ENCODE measurements at regions not wholly inside any gene's neighbourhood (a gene's known extent, or its start where the extent isn't known, plus 50 kb on each side); places are given as distances from the start of the nearest gene placed in this dataset.

DNA sequence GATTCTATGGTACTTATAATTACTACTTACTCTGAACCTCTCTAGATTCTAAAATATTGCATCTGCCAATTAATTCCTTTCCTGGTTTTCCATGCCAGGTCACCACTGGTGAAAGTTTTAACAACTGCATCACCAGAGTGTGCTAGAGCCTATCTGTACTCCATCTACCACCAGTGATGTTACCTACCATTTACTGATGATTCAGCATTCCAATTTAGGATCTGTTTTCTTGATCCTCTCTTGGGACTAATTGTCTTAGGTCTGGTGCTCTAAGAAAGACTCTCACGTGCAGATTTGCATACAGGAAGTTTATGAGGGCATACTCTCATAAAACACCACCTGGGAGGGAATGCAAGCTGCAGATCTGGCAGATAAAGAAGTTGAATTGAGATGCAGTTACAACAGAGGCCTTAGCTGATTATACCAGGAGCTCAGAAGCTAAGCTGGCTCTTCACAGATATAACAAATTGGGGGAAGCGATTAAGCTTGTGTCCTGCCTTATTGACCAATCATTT, 347.6 kb upstream of the VRK2 start:
- TF ChIP-seq RBBP5 (IDR thresholded peaks at IDR 0.05; ENCODE audit: borderline replicate concordance, low read depth, low read length) = no peak
- no peak for TF ChIP-seq SAP30 (IDR thresholded peaks at IDR 0.05; ENCODE audit: insufficient read depth, insufficient replicate concordance, low read length)
- no peak for TF ChIP-seq TCF12 (IDR thresholded peaks at IDR 0.05; ENCODE audit: low read depth, low read length)
- no peak for TF ChIP-seq SP2 (IDR thresholded peaks at IDR 0.05; ENCODE audit: low read length)
- TF ChIP-seq SRF (IDR thresholded peaks at IDR 0.05; ENCODE audit: low read depth, low read length) = no peak
- no peak for TF ChIP-seq BACH1 (IDR thresholded peaks at IDR 0.05; ENCODE audit: low read length)
- TF ChIP-seq SIRT6 (IDR thresholded peaks at IDR 0.05; ENCODE audit: low read length) = no peak
- no peak for TF ChIP-seq SUZ12 (IDR thresholded peaks at IDR 0.05; ENCODE audit: low read length)
- TF ChIP-seq, protein P1, sequence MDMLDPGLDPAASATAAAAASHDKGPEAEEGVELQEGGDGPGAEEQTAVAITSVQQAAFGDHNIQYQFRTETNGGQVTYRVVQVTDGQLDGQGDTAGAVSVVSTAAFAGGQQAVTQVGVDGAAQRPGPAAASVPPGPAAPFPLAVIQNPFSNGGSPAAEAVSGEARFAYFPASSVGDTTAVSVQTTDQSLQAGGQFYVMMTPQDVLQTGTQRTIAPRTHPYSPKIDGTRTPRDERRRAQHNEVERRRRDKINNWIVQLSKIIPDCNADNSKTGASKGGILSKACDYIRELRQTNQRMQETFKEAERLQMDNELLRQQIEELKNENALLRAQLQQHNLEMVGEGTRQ (IDR thresholded peaks at IDR 0.05; ENCODE audit: low read length) = no peak
- no peak overlapping the region for H2BK15ac ChIP-seq (ENCODE audit: low read length)
- no peak overlapping the region for H3K18ac ChIP-seq (ENCODE audit: extremely low read depth, low read length)
- no peaks in the 10 kb centered on the region for H3K27me3 ChIP-seq (replicated peaks in 1 of 4; ENCODE audit: control insufficient read depth in 3 of 4, extremely low read depth in 1 of 4, insufficient read depth in 3 of 4, low read length in 3 of 4)
- H3K9ac ChIP-seq (replicated peaks in 1 of 4; ENCODE audit: extremely low read depth in 1 of 4, low read depth in 3 of 4, low read length in 3 of 4) = no peak overlapping the region
- no peak overlapping the region; the same call in 1 of the 2 replicates for H2BK5ac ChIP-seq (ENCODE audit: low read depth, low read length)
- H4K5ac ChIP-seq (ENCODE audit: insufficient read length, low read depth, low read length) = no peak overlapping the region
- no peak overlapping the region for H4K8ac ChIP-seq (ENCODE audit: extremely low read depth, insufficient read depth, low read length)
- no peak overlapping the region for H3K27ac ChIP-seq (ENCODE audit: low read depth, low read length)
- no peaks in the 10 kb centered on the region for H3K79me1 ChIP-seq (ENCODE audit: low read depth, low read length)
- H3K36me3 ChIP-seq (ENCODE audit: control insufficient read depth in 2 of 4, insufficient read depth in 4 of 4, low read length in 3 of 4) = no peaks in the 10 kb centered on the region; a peak in 1 of 8 replicates
- no peaks in the 10 kb centered on the region for H3K23me2 ChIP-seq (ENCODE audit: low read depth, low read length)
- no peak overlapping the region for H2AFZ ChIP-seq (ENCODE audit: low read length)
- H2BK20ac ChIP-seq (ENCODE audit: low read length) = no peak overlapping the region
- no peak overlapping the region for H3K4ac ChIP-seq (replicated peaks; ENCODE audit: insufficient read length, low read depth, low read length)
- POLR2A ChIA-PET (ENCODE audit: partially characterized antibody) = no interaction called here
- H3K23ac ChIP-seq (ENCODE audit: insufficient read length) = no peak overlapping the region
- 72% methylated on average over 2 of the region's 2 CpGs; no CpG with 5 or more reads in 1 of the 2 experiments for WGBS, 2 experiments (ENCODE audit: extremely low coverage in 1 of 2, insufficient coverage in 1 of 2, insufficient read length in 1 of 2, insufficient replicate concordance in 2 of 2, low coverage in 1 of 2, low lambda C conversion rate in 2 of 2, missing lambda C conversion rate in 1 of 2)
- H4K20me1 ChIP-seq (replicated peaks in 1 of 2; ENCODE audit: control insufficient read depth in 1 of 2, insufficient read depth in 2 of 2, low read length in 2 of 2) = no peaks in the 10 kb centered on the region
- no peak overlapping the region for H2BK120ac ChIP-seq (replicated peaks; ENCODE audit: low read depth, low read length)
- CTCF ChIA-PET (ENCODE audit: partially characterized antibody) = interaction anchor here (0.9 to 1.3 kb wide), 3 partner anchors 9 to 201 kb away, joined by 3 read pairs; no protein-coding TSS in a partner anchor
- H3K4me1 ChIP-seq (replicated peaks in 1 of 4; ENCODE audit: control insufficient read depth in 3 of 4, insufficient read depth in 4 of 4, low read length in 3 of 4) = peaks cover 0 to 4% (median 3%) of the 10 kb centered on the region in 4 experiments; a peak in 3 of 7 replicates
- H4K91ac ChIP-seq (replicated peaks; ENCODE audit: insufficient read length, low read length) = no peak overlapping the region
- H3K14ac ChIP-seq (ENCODE audit: insufficient read length) = no peak overlapping the region
- no peak overlapping the region for H3K4me2 ChIP-seq (ENCODE audit: insufficient read depth in 1 of 2, low read depth in 2 of 2, low read length in 2 of 2)
- no peak for DNase-seq (ENCODE audit: low read depth in 1 of 2, low spot score in 2 of 2)
- no peaks in the 10 kb centered on the region for H3K79me2 ChIP-seq (ENCODE audit: control insufficient read depth in 1 of 2, insufficient read depth in 2 of 2, low read length in 2 of 2)
- H2AK5ac ChIP-seq (ENCODE audit: low read depth, low read length) = no peak overlapping the region
- no peak overlapping the region for H3K56ac ChIP-seq (replicated peaks; ENCODE audit: insufficient read length, low read depth, low read length)
- no peak overlapping the region for H3K4me3 ChIP-seq (ENCODE audit: extremely low read depth in 1 of 4, insufficient read depth in 2 of 4, low read depth in 3 of 4, low read length in 4 of 4)
- FAIRE-seq = no peak
- H2BK12ac ChIP-seq (ENCODE audit: low read depth, low read length) = no peak overlapping the region
- H3K9me3 ChIP-seq (ENCODE audit: insufficient read depth in 2 of 2, low read depth in 1 of 2, low read length in 1 of 2) = no peaks in the 10 kb centered on the region

All from H1 (cell line).